ENCODE measurements at regions not wholly inside any gene's neighbourhood (a gene's known extent, or its start where the extent isn't known, plus 50 kb on each side); places are given as distances from the start of the nearest gene placed in this dataset.

GRCh38 chr2:173681881-173682650 lies 283.1 kb downstream of the SP3 start:
- Mint-ChIP-seq H3K9me3 (no peaks in the 10 kb centered on the region), H3K27ac (no peak overlapping the region)
- no CpG with 5 or more reads among the region's 4 CpGs for WGBS (ENCODE audit: extremely low coverage, insufficient read length, low lambda C conversion rate)

More at GRCh38 chr2:173681881-173682650, 283.1 kb downstream of the SP3 start:
- H2BK20ac ChIP-seq (ENCODE audit: low read depth, low read length, poor library complexity, severe bottlenecking): no peak overlapping the region
- no peak overlapping the region for H2BK15ac ChIP-seq (ENCODE audit: low read depth, low read length)
- no peak overlapping the region for H3K56ac ChIP-seq (ENCODE audit: insufficient read length, low read depth, low read length)
- no peaks in the 10 kb centered on the region for H3K4me1 ChIP-seq (ENCODE audit: insufficient read depth, low read length)
- no peaks in the 10 kb centered on the region for H3K27me3 ChIP-seq (ENCODE audit: insufficient read depth, low read length)
- no peak overlapping the region for H3K4ac ChIP-seq (ENCODE audit: low read depth, low read length)
- H2AK5ac ChIP-seq (ENCODE audit: insufficient read length, low read length): no peak overlapping the region
- H2AFZ ChIP-seq (ENCODE audit: low read length): no peak overlapping the region
- no peak overlapping the region for H3K18ac ChIP-seq (ENCODE audit: insufficient read length, low read depth, low read length)
- H3K4me2 ChIP-seq (ENCODE audit: insufficient read depth, insufficient read length, low read length): no peak overlapping the region
- no peak overlapping the region for H2BK120ac ChIP-seq (ENCODE audit: low read depth, low read length, poor library complexity, severe bottlenecking)
- H3K23ac ChIP-seq (ENCODE audit: insufficient read length, low read depth, low read length): no peak overlapping the region
- Mint-ChIP-seq H3K4me3 (no peak overlapping the region), H3K27me3 (ENCODE audit: low read depth) (no peaks in the 10 kb centered on the region), H3K4me1 (0 out of 4 replicates have a peak, but pooled peaks cover 0 to 10% of the 10 kb centered on the region in 2 experiments), H3K36me3 (ENCODE audit: insufficient read depth in 1 of 3, low read depth in 3 of 3) (peaks cover 0 to 3% (median 0%) of the 10 kb centered on the region in 3 experiments; a peak in 1 of 7 replicates)
- no peak overlapping the region for H2BK5ac ChIP-seq (ENCODE audit: insufficient read length, low read length)
- no peak overlapping the region for H3T11ph ChIP-seq (ENCODE audit: low read length)
- TF ChIP-seq, protein P1, sequence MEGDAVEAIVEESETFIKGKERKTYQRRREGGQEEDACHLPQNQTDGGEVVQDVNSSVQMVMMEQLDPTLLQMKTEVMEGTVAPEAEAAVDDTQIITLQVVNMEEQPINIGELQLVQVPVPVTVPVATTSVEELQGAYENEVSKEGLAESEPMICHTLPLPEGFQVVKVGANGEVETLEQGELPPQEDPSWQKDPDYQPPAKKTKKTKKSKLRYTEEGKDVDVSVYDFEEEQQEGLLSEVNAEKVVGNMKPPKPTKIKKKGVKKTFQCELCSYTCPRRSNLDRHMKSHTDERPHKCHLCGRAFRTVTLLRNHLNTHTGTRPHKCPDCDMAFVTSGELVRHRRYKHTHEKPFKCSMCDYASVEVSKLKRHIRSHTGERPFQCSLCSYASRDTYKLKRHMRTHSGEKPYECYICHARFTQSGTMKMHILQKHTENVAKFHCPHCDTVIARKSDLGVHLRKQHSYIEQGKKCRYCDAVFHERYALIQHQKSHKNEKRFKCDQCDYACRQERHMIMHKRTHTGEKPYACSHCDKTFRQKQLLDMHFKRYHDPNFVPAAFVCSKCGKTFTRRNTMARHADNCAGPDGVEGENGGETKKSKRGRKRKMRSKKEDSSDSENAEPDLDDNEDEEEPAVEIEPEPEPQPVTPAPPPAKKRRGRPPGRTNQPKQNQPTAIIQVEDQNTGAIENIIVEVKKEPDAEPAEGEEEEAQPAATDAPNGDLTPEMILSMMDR (conservative IDR thresholded peaks at IDR 0.05): no peak
- no peaks in the 10 kb centered on the region for H3K79me1 ChIP-seq (ENCODE audit: insufficient read depth, low read depth, low read length, poor library complexity, severe bottlenecking)
- H3K79me2 ChIP-seq (ENCODE audit: insufficient read depth, low read length): no peaks in the 10 kb centered on the region
- H3K9ac ChIP-seq (ENCODE audit: extremely low read depth, insufficient read length, low read length): no peak overlapping the region
- H3K14ac ChIP-seq (ENCODE audit: insufficient read depth, low read length): no peak overlapping the region
- H2BK12ac ChIP-seq (ENCODE audit: insufficient read length, low read depth, low read length): no peak overlapping the region
- no peaks in the 10 kb centered on the region for H3K9me3 ChIP-seq (ENCODE audit: control insufficient read depth, low read depth, low read length)
- no peaks in the 10 kb centered on the region for H3K23me2 ChIP-seq (ENCODE audit: insufficient read length, low read depth, low read length, poor library complexity, severe bottlenecking)
- H4K8ac ChIP-seq (replicated peaks; ENCODE audit: insufficient read length, low read depth, low read length): no peak overlapping the region
- H4K5ac ChIP-seq (ENCODE audit: insufficient read length, low read depth, low read length): no peak overlapping the region
- DNase-seq: no peak
- no peaks in the 10 kb centered on the region for H4K20me1 ChIP-seq (ENCODE audit: control insufficient read depth, insufficient read depth, insufficient read length)
- no peak overlapping the region for H3K27ac ChIP-seq (ENCODE audit: insufficient read length, low read depth, low read length)
- no peak overlapping the region for H4K91ac ChIP-seq (ENCODE audit: insufficient read length, low read depth, low read length)
